GM12878 (cell line): ENCODE measurements at regions not wholly inside any gene's neighbourhood (a gene's known extent, or its start where the extent isn't known, plus 50 kb on each side); places are given as distances from the start of the nearest gene placed in this dataset.

ENCODE experiments used
- HDAC2 ChIP-seq: fragments of 200-600 bp; sonication (generic); IDR thresholded peaks from 2 replicates; pipeline ENCODE4 v1.6.1; 2017
- POLR2A ChIP-seq: IDR thresholded peaks from 2 replicates; pipeline ENCODE4 v1.6.1; 2011; ENCODE audit warnings: low read depth, mild to moderate bottlenecking, low read length
- SIX5 ChIP-seq: IDR thresholded peaks from 2 replicates; pipeline ENCODE4 v1.6.1; 2011; ENCODE audit warnings: mild to moderate bottlenecking, low read depth, low read length, moderate library complexity; ENCODE audit not compliant: severe bottlenecking
- TCF3 ChIP-seq: IDR thresholded peaks from 2 replicates; pipeline ENCODE4 v1.6.1; 2012; ENCODE audit warnings: low read depth, mild to moderate bottlenecking, low read length, borderline replicate concordance; ENCODE audit not compliant: insufficient read depth
- ZBED1 ChIP-seq: IDR thresholded peaks from 2 replicates; pipeline ENCODE4 v1.6.1; 2016; ENCODE audit warnings: borderline replicate concordance
- TF ChIP-seq, protein P1 (sequence below), 3 experiments: IDR thresholded peaks in 2 of 3; conservative IDR thresholded peaks in 1 of 3; 2 replicates each; pipeline ENCODE4 v1.5.1; 2011; ENCODE audit warnings: low read depth in 3 of 3, low read length in 3 of 3, mild to moderate bottlenecking in 3 of 3, control low read depth in 2 of 3, moderate library complexity in 2 of 3, inconsistent platforms in 1 of 3, mixed read lengths in 1 of 3; ENCODE audit not compliant: control insufficient read depth in 2 of 3, insufficient read depth in 1 of 3; ENCODE audit errors: extremely low read depth in 1 of 3

DNA sequence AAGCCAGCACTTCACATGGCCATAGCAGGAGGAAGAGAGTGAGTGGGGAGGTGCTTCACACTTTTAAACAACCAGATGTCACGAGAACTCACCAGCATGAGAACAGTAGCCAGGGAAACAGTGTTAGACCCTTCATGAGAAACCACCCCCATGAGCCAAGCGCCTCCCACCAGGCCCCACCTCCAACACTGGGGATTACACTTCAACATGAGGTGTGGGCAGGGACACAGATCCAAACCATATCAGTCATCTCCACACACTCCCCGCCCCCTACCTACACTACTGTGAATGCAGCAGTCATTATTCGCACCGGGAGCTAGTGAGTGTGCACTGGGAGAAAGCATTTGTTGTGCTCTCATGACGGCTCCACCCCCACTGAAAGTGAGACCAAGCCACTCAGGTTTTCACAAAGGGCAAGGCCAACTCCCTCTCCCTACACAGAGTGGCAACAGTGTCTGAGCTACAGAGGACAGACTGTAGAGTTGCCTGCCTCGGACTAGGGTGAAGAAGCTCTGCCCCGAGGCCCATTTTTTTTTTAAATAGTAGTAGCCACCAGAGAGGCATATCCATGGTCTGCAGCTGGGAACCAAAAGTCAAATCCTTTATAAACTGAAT lies 125.6 kb downstream of the BARHL2 start:
- no peak for TF ChIP-seq SIX5
- TF ChIP-seq, protein P1, sequence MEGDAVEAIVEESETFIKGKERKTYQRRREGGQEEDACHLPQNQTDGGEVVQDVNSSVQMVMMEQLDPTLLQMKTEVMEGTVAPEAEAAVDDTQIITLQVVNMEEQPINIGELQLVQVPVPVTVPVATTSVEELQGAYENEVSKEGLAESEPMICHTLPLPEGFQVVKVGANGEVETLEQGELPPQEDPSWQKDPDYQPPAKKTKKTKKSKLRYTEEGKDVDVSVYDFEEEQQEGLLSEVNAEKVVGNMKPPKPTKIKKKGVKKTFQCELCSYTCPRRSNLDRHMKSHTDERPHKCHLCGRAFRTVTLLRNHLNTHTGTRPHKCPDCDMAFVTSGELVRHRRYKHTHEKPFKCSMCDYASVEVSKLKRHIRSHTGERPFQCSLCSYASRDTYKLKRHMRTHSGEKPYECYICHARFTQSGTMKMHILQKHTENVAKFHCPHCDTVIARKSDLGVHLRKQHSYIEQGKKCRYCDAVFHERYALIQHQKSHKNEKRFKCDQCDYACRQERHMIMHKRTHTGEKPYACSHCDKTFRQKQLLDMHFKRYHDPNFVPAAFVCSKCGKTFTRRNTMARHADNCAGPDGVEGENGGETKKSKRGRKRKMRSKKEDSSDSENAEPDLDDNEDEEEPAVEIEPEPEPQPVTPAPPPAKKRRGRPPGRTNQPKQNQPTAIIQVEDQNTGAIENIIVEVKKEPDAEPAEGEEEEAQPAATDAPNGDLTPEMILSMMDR (IDR thresholded peaks at IDR 0.05 in 2 of 3, conservative IDR thresholded peaks at IDR 0.05 in 1 of 3; ENCODE audit: control insufficient read depth in 2 of 3, extremely low read depth in 1 of 3, insufficient read depth in 1 of 3, low read depth in 3 of 3, low read length in 3 of 3): no peak
- TF ChIP-seq TCF3: no peak
- TF ChIP-seq HDAC2: no peak
- TF ChIP-seq POLR2A: no peak
- no peak for TF ChIP-seq ZBED1
